ENCODE measurements at regions not wholly inside any gene's neighbourhood (a gene's known extent, or its start where the extent isn't known, plus 50 kb on each side); places are given as distances from the start of the nearest gene placed in this dataset.

- no peak for TF ChIP-seq CTCF (conservative IDR thresholded peaks at IDR 0.05)
- TF ChIP-seq EZH2 (IDR thresholded peaks at IDR 0.05; ENCODE audit: low read depth), result no peak
Observed at GRCh38 chr20:40339661-40340449, 349.2 kb downstream of the MAFB start.
